ENCODE measurements at regions not wholly inside any gene's neighbourhood (a gene's known extent, or its start where the extent isn't known, plus 50 kb on each side); places are given as distances from the start of the nearest gene placed in this dataset.

DNA sequence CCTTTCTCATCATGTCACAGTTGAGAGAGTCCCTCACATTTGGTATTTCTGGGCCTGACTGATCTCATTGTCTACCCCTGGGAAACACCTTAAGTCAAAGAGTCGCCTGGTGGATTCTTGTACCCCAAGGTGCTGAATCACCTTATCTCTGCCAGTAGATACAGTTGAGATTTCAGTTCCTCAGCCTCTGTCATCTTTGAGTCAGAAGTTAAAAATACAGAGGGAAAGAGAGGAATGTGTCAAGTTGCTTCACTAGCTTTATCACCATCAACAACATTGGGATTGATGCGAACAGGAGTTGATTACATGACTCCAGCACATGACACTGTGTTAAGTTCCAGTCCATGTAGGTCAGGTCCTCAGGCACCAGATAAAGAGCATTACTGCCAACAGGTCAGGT is 513.0 kb downstream of the NUF2 start:
- DNase-seq = no peak
- no peak overlapping the region for H3K4me3 ChIP-seq
- H3K36me3 ChIP-seq (ENCODE audit: low read depth, missing control alignments) = no peaks in the 10 kb centered on the region
- H3K9me3 ChIP-seq = no peaks in the 10 kb centered on the region
- WGBS, 2 donors = 92 to 100% methylated on average over 2 of the region's 2 CpGs
- H3K27ac ChIP-seq = no peak overlapping the region
- H3K4me1 ChIP-seq = no peaks in the 10 kb centered on the region
- intact Hi-C loops (cut with DNase I; ENCODE audit: low total_unique reads) = no loop called here
- H3K27me3 ChIP-seq = no peaks in the 10 kb centered on the region
- TF ChIP-seq, protein P1, sequence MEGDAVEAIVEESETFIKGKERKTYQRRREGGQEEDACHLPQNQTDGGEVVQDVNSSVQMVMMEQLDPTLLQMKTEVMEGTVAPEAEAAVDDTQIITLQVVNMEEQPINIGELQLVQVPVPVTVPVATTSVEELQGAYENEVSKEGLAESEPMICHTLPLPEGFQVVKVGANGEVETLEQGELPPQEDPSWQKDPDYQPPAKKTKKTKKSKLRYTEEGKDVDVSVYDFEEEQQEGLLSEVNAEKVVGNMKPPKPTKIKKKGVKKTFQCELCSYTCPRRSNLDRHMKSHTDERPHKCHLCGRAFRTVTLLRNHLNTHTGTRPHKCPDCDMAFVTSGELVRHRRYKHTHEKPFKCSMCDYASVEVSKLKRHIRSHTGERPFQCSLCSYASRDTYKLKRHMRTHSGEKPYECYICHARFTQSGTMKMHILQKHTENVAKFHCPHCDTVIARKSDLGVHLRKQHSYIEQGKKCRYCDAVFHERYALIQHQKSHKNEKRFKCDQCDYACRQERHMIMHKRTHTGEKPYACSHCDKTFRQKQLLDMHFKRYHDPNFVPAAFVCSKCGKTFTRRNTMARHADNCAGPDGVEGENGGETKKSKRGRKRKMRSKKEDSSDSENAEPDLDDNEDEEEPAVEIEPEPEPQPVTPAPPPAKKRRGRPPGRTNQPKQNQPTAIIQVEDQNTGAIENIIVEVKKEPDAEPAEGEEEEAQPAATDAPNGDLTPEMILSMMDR (IDR thresholded peaks at IDR 0.05) = no peak

DNA sequence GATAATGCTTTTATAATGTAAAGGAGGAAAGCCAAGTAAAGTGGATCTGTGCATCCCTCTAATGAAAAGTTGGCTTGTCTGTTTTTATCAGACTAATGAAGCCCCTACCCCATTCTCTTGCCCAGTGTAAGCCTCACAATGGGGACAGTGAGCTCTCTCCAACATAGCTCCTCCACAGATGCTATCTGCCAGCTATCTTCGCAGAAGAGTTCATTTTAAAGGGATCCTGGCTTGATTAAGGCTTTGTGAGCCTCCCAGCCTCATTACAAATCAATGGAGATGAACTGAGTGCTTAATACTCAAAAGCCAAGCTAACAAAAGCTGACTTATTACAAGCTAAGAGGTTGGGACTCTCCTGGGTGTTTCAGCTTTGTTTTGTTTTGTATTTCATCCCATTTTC is 514.7 kb downstream of the NUF2 start:
- H3K4me1 ChIP-seq = no peaks in the 10 kb centered on the region
- no peak for DNase-seq
- WGBS, 2 donors = 67 to 71% methylated on average over 1 of the region's 1 CpG
- no peaks in the 10 kb centered on the region for H3K27me3 ChIP-seq
- H3K36me3 ChIP-seq (ENCODE audit: low read depth, missing control alignments) = no peaks in the 10 kb centered on the region
- TF ChIP-seq POLR2A (IDR thresholded peaks at IDR 0.05) = no peak
- TF ChIP-seq, protein P1 (IDR thresholded peaks at IDR 0.05) = no peak
- no peaks in the 10 kb centered on the region for H3K9me3 ChIP-seq
- H3K27ac ChIP-seq = no peak overlapping the region
- intact Hi-C loops (cut with DNase I; ENCODE audit: low total_unique reads) = no loop called here
- H3K4me3 ChIP-seq = no peak overlapping the region

DNA sequence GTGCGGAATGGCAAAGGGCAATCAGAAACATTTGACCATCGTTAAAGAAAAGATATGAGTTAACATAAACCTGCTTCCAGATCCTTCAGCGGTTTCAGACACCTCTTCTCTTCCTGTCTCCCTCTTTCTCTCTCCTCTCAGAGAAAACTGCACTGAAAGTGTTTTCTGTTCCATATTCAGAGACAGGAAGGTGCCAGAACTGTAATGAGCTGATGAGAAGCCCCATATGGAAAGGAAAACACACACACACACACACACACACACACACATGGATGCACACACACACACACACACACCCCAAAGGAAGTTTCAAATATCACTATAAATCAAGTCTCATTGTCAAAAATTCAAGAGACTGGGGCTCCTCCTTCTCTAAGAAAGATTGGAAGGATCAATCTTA is 515.5 kb downstream of the NUF2 start:
- Histone ChIP-seq H3K4me3 (no peak overlapping the region), H3K9me3 (no peaks in the 10 kb centered on the region), H3K36me3 (ENCODE audit: low read depth, missing control alignments) (no peaks in the 10 kb centered on the region), H3K27ac (no peak overlapping the region), H3K27me3 (no peaks in the 10 kb centered on the region), H3K4me1 (no peaks in the 10 kb centered on the region)
- no peak for DNase-seq
- 53 to 58% methylated on average over 3 of the region's 3 CpGs for WGBS, 2 donors
- intact Hi-C loops (cut with DNase I; ENCODE audit: low total_unique reads) = no loop called here
- TF ChIP-seq POLR2A (IDR thresholded peaks at IDR 0.05) = no peak
- TF ChIP-seq, protein P1 (IDR thresholded peaks at IDR 0.05) = no peak

DNA sequence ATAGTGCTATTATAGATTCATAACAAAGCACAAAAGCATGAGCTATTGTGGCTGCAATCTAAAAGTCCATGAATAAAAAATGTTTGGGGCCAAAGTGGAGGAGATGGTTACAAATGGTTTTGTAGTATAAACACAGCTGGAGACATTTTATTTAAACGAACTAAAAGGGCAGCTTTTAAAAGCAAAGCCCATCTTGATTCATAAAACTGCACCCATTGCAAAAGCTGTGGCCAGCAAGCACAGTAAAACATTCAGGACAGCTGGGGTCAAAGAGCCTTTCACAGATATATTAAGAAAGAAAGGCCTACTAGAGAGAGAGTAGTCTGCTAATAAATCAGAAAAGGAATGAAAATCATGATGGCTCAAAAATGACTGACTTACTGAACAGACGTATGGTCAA is 520.8 kb downstream of the NUF2 start:
- WGBS, 2 donors = 47 to 50% methylated on average over 2 of the region's 2 CpGs
- Histone ChIP-seq H3K4me3 (no peak overlapping the region), H3K27me3 (no peaks in the 10 kb centered on the region), H3K27ac (no peak overlapping the region), H3K36me3 (ENCODE audit: low read depth, missing control alignments) (no peaks in the 10 kb centered on the region), H3K4me1 (no peaks in the 10 kb centered on the region), H3K9me3 (no peaks in the 10 kb centered on the region)
- no peak for TF ChIP-seq POLR2A (IDR thresholded peaks at IDR 0.05)
- TF ChIP-seq, protein P1 (IDR thresholded peaks at IDR 0.05) = no peak
- no peak for DNase-seq
- intact Hi-C loops (cut with DNase I; ENCODE audit: low total_unique reads) = no loop called here

DNA sequence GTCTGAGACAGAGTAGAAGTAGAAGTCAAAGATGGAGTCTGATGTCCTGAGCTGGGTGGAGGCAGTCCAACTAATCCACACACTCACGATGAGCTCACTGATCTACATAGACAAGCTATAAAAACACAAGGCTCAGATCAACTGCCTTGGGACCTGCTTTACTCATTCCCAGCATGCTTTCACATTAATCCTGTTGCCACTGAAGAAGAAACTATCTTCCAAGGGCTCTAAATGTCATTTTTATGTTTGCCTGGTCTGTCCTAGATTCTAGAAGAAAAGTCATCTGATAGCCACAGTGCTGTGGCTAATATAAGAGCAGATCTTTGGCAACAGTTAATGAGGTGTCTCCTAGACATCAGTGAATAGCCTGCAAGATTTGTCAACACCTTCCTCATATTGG is 522.7 kb downstream of the NUF2 start:
- no peak overlapping the region for H3K27ac ChIP-seq
- H3K4me3 ChIP-seq = no peak overlapping the region
- H3K36me3 ChIP-seq (ENCODE audit: low read depth, missing control alignments) = no peaks in the 10 kb centered on the region
- 27 to 33% methylated on average over 1 of the region's 1 CpG for WGBS, 2 donors
- no peaks in the 10 kb centered on the region for H3K27me3 ChIP-seq
- H3K9me3 ChIP-seq = no peaks in the 10 kb centered on the region
- intact Hi-C loops (cut with DNase I; ENCODE audit: low total_unique reads) = no loop called here
- TF ChIP-seq, protein P1 (IDR thresholded peaks at IDR 0.05) = no peak
- no peak for TF ChIP-seq POLR2A (IDR thresholded peaks at IDR 0.05)
- DNase-seq = no peak
- H3K4me1 ChIP-seq = no peaks in the 10 kb centered on the region

All from testis (tissue), 2 donors.